Prostate gland (tissue), 2 donors: ENCODE measurements at regions not wholly inside any gene's neighbourhood (a gene's known extent, or its start where the extent isn't known, plus 50 kb on each side); places are given as distances from the start of the nearest gene placed in this dataset.

Experiments
- DNase-seq: peaks from one replicate; pipeline ENCODE4 v3.0.0-alpha.2; 2019; ENCODE audit warnings: low spot score
- H3K27ac ChIP-seq, 2 donors: fragments of 200-600 bp; sonication (generic); 2 replicates each; pipeline ENCODE4 v1.5.1; 2017 to 2019
- H3K27me3 ChIP-seq: fragments of 200-600 bp; sonication (generic); replicated peaks from 2 replicates; pipeline ENCODE4 v1.5.1; 2019; ENCODE audit not compliant: insufficient read depth
- H3K36me3 ChIP-seq, 2 donors: fragments of 200-600 bp; sonication (generic); 1 replicate in 1 of 2; 2 replicates in 1 of 2; pipeline versions ENCODE4 v1.5.1 to v1.8.1; 2017 to 2019
- H3K4me1 ChIP-seq: fragments of 200-600 bp; sonication (generic); replicated peaks from 2 replicates; pipeline ENCODE4 v1.5.1; 2019
- H3K4me3 ChIP-seq, 2 donors: fragments of 200-600 bp; sonication (generic); 2 replicates each; pipeline ENCODE4 v1.5.1; 2017 to 2019
- H3K9me3 ChIP-seq: fragments of 200-600 bp; sonication (generic); 2 replicates; pipeline ENCODE4 v1.5.1; 2017
- POLR2A ChIP-seq: fragments of 450-650 bp; IDR thresholded peaks from one replicate; pipeline ENCODE4 v1.6.1; 2016; ENCODE audit warnings: antibody characterized with exemption, mild to moderate bottlenecking
- POLR2AphosphoS5 ChIP-seq: sonication (generic); formaldehyde crosslinking; IDR thresholded peaks from one replicate; pipeline ENCODE4 v1.6.1; 2017; ENCODE audit warnings: antibody characterized with exemption
- WGBS: methylation state at CpG from one replicate; pipeline ENCODE4 v1.1.5; 2018; 5-methylcytosine and 5-hydroxymethylcytosine counted together
- intact Hi-C: fragments of 100-400 bp; cut with DNase I; formaldehyde crosslinking; loops from one replicate; pipeline ENCODE4 v1.14.2; 2022
- TF ChIP-seq, protein P1 (sequence below), 4 experiments: fragments of 200-600 bp in 2 of 4; fragments of 450-650 bp in 2 of 4; sonication (generic) in 2 of 4; IDR thresholded peaks; 1 replicate in 3 of 4; 2 replicates in 1 of 4; pipeline ENCODE4 v1.5.1; 2016 to 2019; ENCODE audit warnings: antibody characterized with exemption in 4 of 4, mild to moderate bottlenecking in 2 of 4, moderate library complexity in 2 of 4

DNA sequence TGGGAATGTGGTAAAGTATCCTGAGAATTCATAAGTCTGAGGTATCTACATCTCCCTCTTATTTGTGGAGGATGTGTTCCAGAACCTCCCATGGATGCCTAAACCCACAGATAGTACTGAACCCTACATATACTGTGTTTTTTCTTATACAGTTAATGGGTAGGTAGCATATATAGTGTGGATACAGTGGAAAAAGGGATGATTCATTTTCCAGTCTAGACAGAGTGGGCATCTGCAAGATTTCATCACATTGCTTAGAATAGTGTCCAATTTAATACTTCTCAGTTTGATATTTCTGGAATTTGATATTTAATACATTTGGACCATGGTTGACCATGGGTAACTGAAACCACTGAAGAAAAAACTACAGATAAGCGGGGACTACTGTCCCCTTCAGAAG, 155.0 kb upstream of the ANKRD50 start:
- WGBS, result 92% methylated on average over 1 of the region's 1 CpG
- H3K9me3 ChIP-seq, result no peaks in the 10 kb centered on the region
- H3K4me1 ChIP-seq, result no peaks in the 10 kb centered on the region
- no peak for DNase-seq
- TF ChIP-seq, protein P1, sequence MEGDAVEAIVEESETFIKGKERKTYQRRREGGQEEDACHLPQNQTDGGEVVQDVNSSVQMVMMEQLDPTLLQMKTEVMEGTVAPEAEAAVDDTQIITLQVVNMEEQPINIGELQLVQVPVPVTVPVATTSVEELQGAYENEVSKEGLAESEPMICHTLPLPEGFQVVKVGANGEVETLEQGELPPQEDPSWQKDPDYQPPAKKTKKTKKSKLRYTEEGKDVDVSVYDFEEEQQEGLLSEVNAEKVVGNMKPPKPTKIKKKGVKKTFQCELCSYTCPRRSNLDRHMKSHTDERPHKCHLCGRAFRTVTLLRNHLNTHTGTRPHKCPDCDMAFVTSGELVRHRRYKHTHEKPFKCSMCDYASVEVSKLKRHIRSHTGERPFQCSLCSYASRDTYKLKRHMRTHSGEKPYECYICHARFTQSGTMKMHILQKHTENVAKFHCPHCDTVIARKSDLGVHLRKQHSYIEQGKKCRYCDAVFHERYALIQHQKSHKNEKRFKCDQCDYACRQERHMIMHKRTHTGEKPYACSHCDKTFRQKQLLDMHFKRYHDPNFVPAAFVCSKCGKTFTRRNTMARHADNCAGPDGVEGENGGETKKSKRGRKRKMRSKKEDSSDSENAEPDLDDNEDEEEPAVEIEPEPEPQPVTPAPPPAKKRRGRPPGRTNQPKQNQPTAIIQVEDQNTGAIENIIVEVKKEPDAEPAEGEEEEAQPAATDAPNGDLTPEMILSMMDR (IDR thresholded peaks at IDR 0.05), result no peak
- TF ChIP-seq POLR2A (no peak), POLR2AphosphoS5 (no peak)
- no peak overlapping the region for H3K4me3 ChIP-seq
- H3K27me3 ChIP-seq, result no peaks in the 10 kb centered on the region
- intact Hi-C loops, result no loop called here
- no peak overlapping the region for H3K27ac ChIP-seq
- no peaks in the 10 kb centered on the region for H3K36me3 ChIP-seq

DNA sequence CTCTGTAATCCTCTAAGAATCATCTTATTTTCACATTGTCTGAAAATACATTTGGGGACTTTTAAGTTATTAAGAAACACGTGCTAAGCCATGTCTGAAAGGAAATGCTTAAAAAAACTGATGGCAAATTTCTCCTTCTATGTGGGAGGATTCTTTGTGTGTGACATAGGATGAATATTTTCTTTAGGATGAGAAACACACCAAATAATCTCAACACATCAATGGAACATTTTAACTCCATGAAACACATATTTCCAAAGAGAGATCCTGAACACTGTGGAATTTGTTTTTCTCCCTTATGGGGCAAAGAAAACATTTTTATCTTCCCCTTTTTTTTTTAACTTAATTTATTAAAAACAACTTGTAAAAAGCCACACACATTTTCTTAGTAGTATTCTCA, 153.8 kb upstream of the ANKRD50 start:
- Histone ChIP-seq H3K4me3 (no peak overlapping the region), H3K9me3 (no peaks in the 10 kb centered on the region), H3K27me3 (no peaks in the 10 kb centered on the region), H3K27ac (no peak overlapping the region), H3K36me3 (no peaks in the 10 kb centered on the region), H3K4me1 (no peaks in the 10 kb centered on the region)
- no peak for DNase-seq
- intact Hi-C loops, result no loop called here
- WGBS, result 78% methylated on average over 1 of the region's 1 CpG
- TF ChIP-seq POLR2AphosphoS5 (no peak), POLR2A (no peak)
- TF ChIP-seq, protein P1 (IDR thresholded peaks at IDR 0.05), result no peak

DNA sequence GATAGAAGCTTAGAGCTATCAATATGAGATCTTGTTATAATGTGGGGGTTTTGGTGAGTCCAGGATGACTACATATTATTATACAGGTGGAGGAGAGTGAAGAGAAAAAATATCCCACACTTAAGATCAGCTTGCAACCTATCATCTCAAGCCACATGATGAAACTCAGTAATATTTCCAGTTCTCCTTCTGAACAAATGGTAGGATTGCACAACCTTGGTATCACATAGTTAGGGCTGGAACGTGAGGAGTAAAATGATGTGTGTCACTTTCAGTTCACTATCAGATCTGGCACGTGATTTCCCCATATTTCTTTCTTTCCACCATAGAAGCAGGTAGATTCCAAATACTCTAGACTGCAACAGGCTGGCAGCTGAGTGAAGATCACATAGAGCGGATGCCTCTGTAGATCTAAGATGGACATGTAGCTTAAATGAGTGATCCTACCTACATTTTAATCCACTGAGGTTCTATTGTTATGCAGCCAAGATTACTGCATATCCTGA, 150.6 kb upstream of the ANKRD50 start:
- Histone ChIP-seq H3K36me3 (no peaks in the 10 kb centered on the region), H3K4me3 (no peak overlapping the region), H3K4me1 (no peaks in the 10 kb centered on the region), H3K27me3 (no peaks in the 10 kb centered on the region), H3K9me3 (no peaks in the 10 kb centered on the region), H3K27ac (no peak overlapping the region)
- no peak for DNase-seq
- TF ChIP-seq POLR2AphosphoS5 (no peak), POLR2A (no peak)
- TF ChIP-seq, protein P1 (IDR thresholded peaks at IDR 0.05), result no peak
- intact Hi-C loops, result no loop called here
- 72% methylated on average over 3 of the region's 3 CpGs for WGBS

DNA sequence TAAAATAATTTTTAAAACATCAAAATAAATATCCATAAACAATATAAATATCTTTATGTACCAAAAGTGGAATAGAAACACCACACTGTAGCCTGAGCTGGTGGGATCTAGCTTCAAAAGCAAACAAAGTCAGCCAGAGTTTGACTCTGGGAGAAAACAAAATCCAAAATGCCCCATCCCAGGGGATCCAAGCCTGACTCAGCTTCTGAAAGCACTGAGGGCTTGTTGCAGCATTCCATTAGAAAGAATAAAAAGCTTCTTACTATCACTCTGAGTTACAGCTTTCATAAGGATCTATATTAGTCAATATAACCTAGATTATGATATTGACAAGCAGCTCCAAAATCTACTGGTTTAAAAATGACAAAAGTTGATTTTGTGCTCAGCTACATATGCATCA, 149.7 kb upstream of the ANKRD50 start:
- no peaks in the 10 kb centered on the region for H3K36me3 ChIP-seq
- no peak for DNase-seq
- no peaks in the 10 kb centered on the region for H3K27me3 ChIP-seq
- no peaks in the 10 kb centered on the region for H3K4me1 ChIP-seq
- no peaks in the 10 kb centered on the region for H3K9me3 ChIP-seq
- intact Hi-C loops, result no loop called here
- TF ChIP-seq POLR2AphosphoS5, result no peak
- TF ChIP-seq POLR2A, result no peak
- TF ChIP-seq, protein P1 (IDR thresholded peaks at IDR 0.05), result no peak
- no peak overlapping the region for H3K27ac ChIP-seq
- H3K4me3 ChIP-seq, result no peak overlapping the region

DNA sequence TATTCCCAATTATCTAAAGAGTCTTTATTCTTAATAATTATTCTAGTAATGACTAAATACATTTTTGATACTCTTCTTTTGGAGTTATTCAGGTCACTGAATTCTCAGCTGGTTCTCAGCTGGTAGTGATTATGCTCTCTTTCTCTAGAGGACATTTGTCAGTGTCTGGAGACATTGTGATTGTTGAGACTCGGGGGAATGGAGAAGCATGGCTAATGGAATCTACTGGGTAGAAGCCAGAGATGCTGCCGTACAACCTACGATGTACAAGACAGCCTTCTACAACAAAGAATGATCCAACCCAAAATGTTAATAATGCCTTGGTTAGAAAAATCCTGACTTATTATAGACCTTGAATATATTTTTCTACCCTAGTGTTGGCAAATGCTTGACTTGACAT, 149.2 kb upstream of the ANKRD50 start:
- Histone ChIP-seq H3K27me3 (no peaks in the 10 kb centered on the region), H3K27ac (no peak overlapping the region), H3K36me3 (no peaks in the 10 kb centered on the region), H3K4me1 (no peaks in the 10 kb centered on the region), H3K4me3 (no peak overlapping the region), H3K9me3 (no peaks in the 10 kb centered on the region)
- intact Hi-C loops, result no loop called here
- DNase-seq, result no peak
- TF ChIP-seq POLR2A (no peak), POLR2AphosphoS5 (no peak)
- TF ChIP-seq, protein P1 (IDR thresholded peaks at IDR 0.05), result no peak
- 92% methylated on average over 3 of the region's 3 CpGs for WGBS
